GM23338 (cell line): ENCODE measurements at regions not wholly inside any gene's neighbourhood (a gene's known extent, or its start where the extent isn't known, plus 50 kb on each side); places are given as distances from the start of the nearest gene placed in this dataset.
"Not testable (repeated sequence)": the region's sequence is repeated elsewhere in the genome, so short reads cannot be mapped to it uniquely, and the experiment has no call there.

Experiments used
- ATAC-seq: fragments of 200-7000 bp; cut with Tn5 transposase; 3 replicates; pipeline ENCODE4 v1.9.1; 2020
- DNase-seq: peaks from one replicate; pipeline ENCODE4 v3.0.0-alpha.2; 2015; ENCODE audit warnings: low spot score
- H2AFZ ChIP-seq: fragments of 200-600 bp; sonication (generic); 2 replicates; pipeline ENCODE4 v1.8.0; 2016; ENCODE audit warnings: antibody characterized with exemption, mild to moderate bottlenecking, moderate library complexity
- H3F3A ChIP-seq: fragments of 200-600 bp; sonication (generic); replicated peaks from 2 replicates; pipeline ENCODE4 v1.8.0; 2017; ENCODE audit warnings: antibody characterized with exemption, mixed run types, low read depth
- H3K27ac ChIP-seq: fragments of 200-600 bp; sonication (generic); 2 replicates; pipeline ENCODE4 v1.6.1; 2016; ENCODE audit warnings: low read depth
- H3K27me3 ChIP-seq: fragments of 200-600 bp; sonication (generic); 2 replicates; pipeline ENCODE4 v1.8.0; 2016; ENCODE audit warnings: mild to moderate bottlenecking, mixed run types, moderate library complexity; ENCODE audit not compliant: insufficient read depth
- H3K36me3 ChIP-seq: fragments of 200-600 bp; sonication (generic); 2 replicates; pipeline ENCODE4 v1.8.0; 2016; ENCODE audit warnings: mild to moderate bottlenecking; ENCODE audit not compliant: insufficient read depth
- H3K4me1 ChIP-seq: fragments of 200-600 bp; sonication (generic); 2 replicates; pipeline ENCODE4 v1.8.0; 2016; ENCODE audit warnings: mild to moderate bottlenecking, moderate library complexity; ENCODE audit not compliant: insufficient read depth
- H3K4me2 ChIP-seq: fragments of 200-600 bp; sonication (generic); 2 replicates; pipeline ENCODE4 v1.7.1; 2017; ENCODE audit warnings: mixed run types
- H3K4me3 ChIP-seq: fragments of 200-600 bp; sonication (generic); 2 replicates; pipeline ENCODE4 v1.6.1; 2016; ENCODE audit warnings: mixed run types
- H3K79me2 ChIP-seq: fragments of 200-600 bp; sonication (generic); replicated peaks from 2 replicates; pipeline ENCODE4 v1.8.0; 2017; ENCODE audit warnings: mild to moderate bottlenecking; ENCODE audit not compliant: insufficient read depth
- H3K9me2 ChIP-seq: fragments of 200-600 bp; sonication (generic); 2 replicates; pipeline ENCODE4 v1.8.0; 2017; ENCODE audit not compliant: insufficient read depth
- H4K20me1 ChIP-seq: fragments of 200-600 bp; sonication (generic); replicated peaks from 2 replicates; pipeline ENCODE4 v1.8.0; 2017; ENCODE audit warnings: mild to moderate bottlenecking; ENCODE audit not compliant: insufficient read depth
- H3K27ac Mint-ChIP-seq: 2 replicates; pipeline ENCODE4 v1.8.0; 2020; ENCODE audit warnings: inconsistent platforms, mild to moderate bottlenecking, moderate library complexity, mixed read lengths
- H3K27me3 Mint-ChIP-seq: 3 replicates; pipeline ENCODE4 v1.8.0; 2022; ENCODE audit warnings: low read depth, mild to moderate bottlenecking, moderate library complexity, mixed read lengths, inconsistent platforms; ENCODE audit not compliant: insufficient read depth, poor library complexity
- H3K36me3 Mint-ChIP-seq: 3 replicates; pipeline ENCODE4 v1.8.0; 2021; ENCODE audit warnings: low read depth, mild to moderate bottlenecking, inconsistent platforms, moderate library complexity, mixed read lengths
- H3K4me1 Mint-ChIP-seq: 3 replicates; pipeline ENCODE4 v1.8.0; 2020; ENCODE audit warnings: mild to moderate bottlenecking, inconsistent platforms, mixed read lengths
- H3K4me3 Mint-ChIP-seq: 3 replicates; pipeline ENCODE4 v1.8.0; 2021; ENCODE audit warnings: moderate library complexity, mild to moderate bottlenecking, inconsistent platforms, mixed read lengths
- H3K9me3 Mint-ChIP-seq: 3 replicates; pipeline ENCODE4 v1.8.0; 2020; ENCODE audit warnings: moderate library complexity, mild to moderate bottlenecking, inconsistent platforms, mixed read lengths
- CTCF ChIP-seq, 2 experiments: fragments of 200-600 bp in 1 of 2; sonication (generic) in 1 of 2; conservative IDR thresholded peaks; 2 replicates each; pipeline versions ENCODE4 v1.5.1 to v1.6.1; 2016 to 2017; ENCODE audit warnings: antibody characterized with exemption in 2 of 2, low read depth in 2 of 2, mild to moderate bottlenecking in 2 of 2, moderate library complexity in 1 of 2
- EZH2phosphoT487 ChIP-seq: fragments of 200-600 bp; sonication (generic); IDR thresholded peaks from one replicate; pipeline ENCODE4 v1.8.1; 2018; ENCODE audit warnings: antibody characterized with exemption; ENCODE audit not compliant: unreplicated experiment
- JUNB ChIP-seq: IDR thresholded peaks from one replicate; pipeline ENCODE4 v1.6.1; 2016; ENCODE audit warnings: antibody characterized with exemption; ENCODE audit not compliant: unreplicated experiment
- NANOG ChIP-seq: IDR thresholded peaks from 2 replicates; pipeline ENCODE4 v1.6.1; 2016; ENCODE audit warnings: antibody characterized with exemption, borderline replicate concordance
- REST ChIP-seq: IDR thresholded peaks from one replicate; pipeline ENCODE4 v1.6.1; 2018; ENCODE audit warnings: antibody characterized with exemption; ENCODE audit not compliant: unreplicated experiment
- STAT1 ChIP-seq: IDR thresholded peaks from one replicate; pipeline ENCODE4 v1.6.1; 2016; ENCODE audit warnings: antibody characterized with exemption; ENCODE audit not compliant: unreplicated experiment
- ZNF114 ChIP-seq: fragments of 250-450 bp; sonication (Bioruptor Pico); IDR thresholded peaks from 2 replicates; pipeline ENCODE4 v1.5.0; 2020; ENCODE audit warnings: mild to moderate bottlenecking, moderate library complexity
- ZNF331 ChIP-seq: fragments of 250-450 bp; sonication (Bioruptor Pico); IDR thresholded peaks from 2 replicates; pipeline ENCODE4 v1.5.0; 2020; ENCODE audit warnings: low read depth, mild to moderate bottlenecking, moderate library complexity
- TF ChIP-seq, protein P1 (sequence below): fragments of 250-450 bp; sonication (Bioruptor Pico); IDR thresholded peaks from 2 replicates; pipeline ENCODE4 v1.5.0; 2020; ENCODE audit warnings: mild to moderate bottlenecking, moderate library complexity

DNA sequence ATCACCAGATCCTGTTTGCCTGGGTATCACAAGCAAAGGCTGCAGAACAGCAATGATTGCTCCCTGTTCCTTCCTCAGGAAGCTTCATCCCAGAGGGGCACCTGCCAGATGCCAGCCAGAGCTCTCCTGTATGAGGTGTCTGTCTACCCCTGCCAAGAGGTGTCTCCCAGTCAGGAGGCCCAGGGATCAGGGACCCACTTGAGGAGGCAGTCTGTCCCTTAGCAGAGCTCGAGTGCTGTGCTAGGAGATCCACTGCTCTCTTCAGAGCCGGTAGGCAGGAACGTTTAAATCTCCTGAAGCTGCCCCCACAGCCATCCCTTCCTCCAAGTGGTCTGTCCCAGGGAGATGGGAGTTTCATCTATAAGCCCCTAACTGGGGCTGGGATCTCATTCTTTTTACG is 294.6 kb downstream of the BCAT1 start:
- not testable (repeated sequence) for H3K27ac Mint-ChIP-seq, H3K36me3 Mint-ChIP-seq, DNase-seq, H4K20me1 ChIP-seq, H3K9me3 Mint-ChIP-seq, H3K9me2 ChIP-seq, H3K4me2 ChIP-seq, H3K79me2 ChIP-seq, H3K27me3 Mint-ChIP-seq, H3K4me1 ChIP-seq, H3K27ac ChIP-seq, ATAC-seq, H3K27me3 ChIP-seq, H3K4me1 Mint-ChIP-seq, H2AFZ ChIP-seq, H3F3A ChIP-seq, H3K4me3 ChIP-seq, H3K4me3 Mint-ChIP-seq, H3K36me3 ChIP-seq

DNA sequence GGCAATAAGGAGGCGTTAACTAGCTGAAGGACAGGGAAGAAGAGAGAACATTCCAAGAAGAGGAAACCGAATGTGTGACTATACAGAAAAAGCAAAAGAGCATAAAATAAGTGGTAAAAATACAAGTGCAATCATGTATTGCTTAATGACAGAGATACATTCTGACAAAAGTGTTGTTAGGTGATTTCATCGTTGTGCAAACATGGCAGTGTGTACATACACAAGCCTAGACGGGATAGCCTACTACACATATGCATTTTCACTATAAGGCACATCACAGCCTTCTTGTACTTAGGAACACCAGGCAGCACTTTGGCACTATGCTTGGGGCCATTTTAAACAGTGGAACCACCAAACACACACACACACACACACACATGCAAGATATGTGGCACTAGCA is 299.3 kb downstream of the BCAT1 start:
- Histone ChIP-seq H3K27ac (no peak overlapping the region), H3K4me1 (no peaks in the 10 kb centered on the region), H4K20me1 (no peaks in the 10 kb centered on the region), H3K4me3 (no peak overlapping the region), H2AFZ (no peak overlapping the region), H3F3A (no peaks in the 10 kb centered on the region), H3K36me3 (no peaks in the 10 kb centered on the region), H3K9me2 (no peaks in the 10 kb centered on the region), H3K27me3 (no peaks in the 10 kb centered on the region), H3K4me2 (no peak overlapping the region), H3K79me2 (no peaks in the 10 kb centered on the region)
- H3K36me3 Mint-ChIP-seq = no peaks in the 10 kb centered on the region
- H3K4me1 Mint-ChIP-seq = no peaks in the 10 kb centered on the region
- no peak for ATAC-seq
- H3K9me3 Mint-ChIP-seq = no peaks in the 10 kb centered on the region
- no peak overlapping the region for H3K4me3 Mint-ChIP-seq
- no peak for DNase-seq
- TF ChIP-seq ZNF114 (CRISPR knock-in tag) (no peak), CTCF (conservative IDR thresholded peaks at IDR 0.05; ENCODE audit: low read depth in 2 of 2) (no peak), ZNF331 (no peak), REST (no peak), STAT1 (no peak), EZH2phosphoT487 (no peak), JUNB (no peak), NANOG (no peak)
- TF ChIP-seq, protein P1, sequence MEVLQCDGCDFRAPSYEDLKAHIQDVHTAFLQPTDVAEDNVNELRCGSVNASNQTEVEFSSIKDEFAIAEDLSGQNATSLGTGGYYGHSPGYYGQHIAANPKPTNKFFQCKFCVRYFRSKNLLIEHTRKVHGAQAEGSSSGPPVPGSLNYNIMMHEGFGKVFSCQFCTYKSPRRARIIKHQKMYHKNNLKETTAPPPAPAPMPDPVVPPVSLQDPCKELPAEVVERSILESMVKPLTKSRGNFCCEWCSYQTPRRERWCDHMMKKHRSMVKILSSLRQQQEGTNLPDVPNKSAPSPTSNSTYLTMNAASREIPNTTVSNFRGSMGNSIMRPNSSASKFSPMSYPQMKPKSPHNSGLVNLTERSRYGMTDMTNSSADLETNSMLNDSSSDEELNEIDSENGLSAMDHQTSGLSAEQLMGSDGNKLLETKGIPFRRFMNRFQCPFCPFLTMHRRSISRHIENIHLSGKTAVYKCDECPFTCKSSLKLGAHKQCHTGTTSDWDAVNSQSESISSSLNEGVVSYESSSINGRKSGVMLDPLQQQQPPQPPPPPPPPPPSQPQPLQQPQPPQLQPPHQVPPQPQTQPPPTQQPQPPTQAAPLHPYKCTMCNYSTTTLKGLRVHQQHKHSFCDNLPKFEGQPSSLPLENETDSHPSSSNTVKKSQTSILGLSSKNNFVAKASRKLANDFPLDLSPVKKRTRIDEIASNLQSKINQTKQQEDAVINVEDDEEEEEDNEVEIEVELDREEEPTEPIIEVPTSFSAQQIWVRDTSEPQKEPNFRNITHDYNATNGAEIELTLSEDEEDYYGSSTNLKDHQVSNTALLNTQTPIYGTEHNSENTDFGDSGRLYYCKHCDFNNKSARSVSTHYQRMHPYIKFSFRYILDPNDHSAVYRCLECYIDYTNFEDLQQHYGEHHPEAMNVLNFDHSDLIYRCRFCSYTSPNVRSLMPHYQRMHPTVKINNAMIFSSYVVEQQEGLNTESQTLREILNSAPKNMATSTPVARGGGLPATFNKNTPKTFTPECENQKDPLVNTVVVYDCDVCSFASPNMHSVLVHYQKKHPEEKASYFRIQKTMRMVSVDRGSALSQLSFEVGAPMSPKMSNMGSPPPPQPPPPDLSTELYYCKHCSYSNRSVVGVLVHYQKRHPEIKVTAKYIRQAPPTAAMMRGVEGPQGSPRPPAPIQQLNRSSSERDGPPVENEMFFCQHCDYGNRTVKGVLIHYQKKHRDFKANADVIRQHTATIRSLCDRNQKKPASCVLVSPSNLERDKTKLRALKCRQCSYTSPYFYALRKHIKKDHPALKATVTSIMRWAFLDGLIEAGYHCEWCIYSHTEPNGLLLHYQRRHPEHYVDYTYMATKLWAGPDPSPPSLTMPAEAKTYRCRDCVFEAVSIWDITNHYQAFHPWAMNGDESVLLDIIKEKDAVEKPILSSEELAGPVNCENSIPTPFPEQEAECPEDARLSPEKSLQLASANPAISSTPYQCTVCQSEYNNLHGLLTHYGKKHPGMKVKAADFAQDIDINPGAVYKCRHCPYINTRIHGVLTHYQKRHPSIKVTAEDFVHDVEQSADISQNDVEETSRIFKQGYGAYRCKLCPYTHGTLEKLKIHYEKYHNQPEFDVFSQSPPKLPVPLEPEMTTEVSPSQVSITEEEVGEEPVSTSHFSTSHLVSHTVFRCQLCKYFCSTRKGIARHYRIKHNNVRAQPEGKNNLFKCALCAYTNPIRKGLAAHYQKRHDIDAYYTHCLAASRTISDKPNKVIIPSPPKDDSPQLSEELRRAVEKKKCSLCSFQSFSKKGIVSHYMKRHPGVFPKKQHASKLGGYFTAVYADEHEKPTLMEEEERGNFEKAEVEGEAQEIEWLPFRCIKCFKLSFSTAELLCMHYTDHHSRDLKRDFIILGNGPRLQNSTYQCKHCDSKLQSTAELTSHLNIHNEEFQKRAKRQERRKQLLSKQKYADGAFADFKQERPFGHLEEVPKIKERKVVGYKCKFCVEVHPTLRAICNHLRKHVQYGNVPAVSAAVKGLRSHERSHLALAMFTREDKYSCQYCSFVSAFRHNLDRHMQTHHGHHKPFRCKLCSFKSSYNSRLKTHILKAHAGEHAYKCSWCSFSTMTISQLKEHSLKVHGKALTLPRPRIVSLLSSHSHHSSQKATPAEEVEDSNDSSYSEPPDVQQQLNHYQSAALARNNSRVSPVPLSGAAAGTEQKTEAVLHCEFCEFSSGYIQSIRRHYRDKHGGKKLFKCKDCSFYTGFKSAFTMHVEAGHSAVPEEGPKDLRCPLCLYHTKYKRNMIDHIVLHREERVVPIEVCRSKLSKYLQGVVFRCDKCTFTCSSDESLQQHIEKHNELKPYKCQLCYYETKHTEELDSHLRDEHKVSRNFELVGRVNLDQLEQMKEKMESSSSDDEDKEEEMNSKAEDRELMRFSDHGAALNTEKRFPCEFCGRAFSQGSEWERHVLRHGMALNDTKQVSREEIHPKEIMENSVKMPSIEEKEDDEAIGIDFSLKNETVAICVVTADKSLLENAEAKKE (CRISPR knock-in tag) = no peak
- H3K27ac Mint-ChIP-seq = no peak overlapping the region
- no peaks in the 10 kb centered on the region for H3K27me3 Mint-ChIP-seq
